ENCODE measurements at regions not wholly inside any gene's neighbourhood (a gene's known extent, or its start where the extent isn't known, plus 50 kb on each side); places are given as distances from the start of the nearest gene placed in this dataset.
"Not testable (repeated sequence)": the region's sequence is repeated elsewhere in the genome, so short reads cannot be mapped to it uniquely, and the experiment has no call there.

DNA sequence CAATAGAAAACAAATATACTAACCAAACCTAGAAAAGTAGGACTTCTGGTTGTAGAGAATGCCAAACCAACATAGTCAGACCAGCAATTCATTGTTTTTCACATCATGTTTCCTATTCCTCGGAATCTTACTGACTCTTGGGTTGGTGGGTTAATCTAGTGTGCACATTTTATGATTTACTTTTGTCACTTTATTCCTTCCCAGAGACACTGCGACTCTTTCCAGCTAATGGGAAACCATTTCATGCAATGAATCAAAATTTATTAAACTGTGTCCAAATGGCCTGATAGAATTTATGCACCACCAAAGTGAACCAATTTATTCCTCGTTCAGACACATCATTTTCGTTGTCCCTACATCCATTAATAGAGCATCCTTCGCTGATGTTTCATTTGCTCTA lies 464.9 kb downstream of the RPS29 start:
- no peaks in the 10 kb centered on the region for H3K36me3 Mint-ChIP-seq (ENCODE audit: insufficient read depth)
- no peak for DNase-seq
- H3K9me3 Mint-ChIP-seq = no peaks in the 10 kb centered on the region
- H3K4me1 Mint-ChIP-seq (ENCODE audit: low read depth) = no peaks in the 10 kb centered on the region
- no peaks in the 10 kb centered on the region for H3K27me3 Mint-ChIP-seq (ENCODE audit: low read depth)
- no peak for ATAC-seq
- no peak overlapping the region for H3K4me3 Mint-ChIP-seq

DNA sequence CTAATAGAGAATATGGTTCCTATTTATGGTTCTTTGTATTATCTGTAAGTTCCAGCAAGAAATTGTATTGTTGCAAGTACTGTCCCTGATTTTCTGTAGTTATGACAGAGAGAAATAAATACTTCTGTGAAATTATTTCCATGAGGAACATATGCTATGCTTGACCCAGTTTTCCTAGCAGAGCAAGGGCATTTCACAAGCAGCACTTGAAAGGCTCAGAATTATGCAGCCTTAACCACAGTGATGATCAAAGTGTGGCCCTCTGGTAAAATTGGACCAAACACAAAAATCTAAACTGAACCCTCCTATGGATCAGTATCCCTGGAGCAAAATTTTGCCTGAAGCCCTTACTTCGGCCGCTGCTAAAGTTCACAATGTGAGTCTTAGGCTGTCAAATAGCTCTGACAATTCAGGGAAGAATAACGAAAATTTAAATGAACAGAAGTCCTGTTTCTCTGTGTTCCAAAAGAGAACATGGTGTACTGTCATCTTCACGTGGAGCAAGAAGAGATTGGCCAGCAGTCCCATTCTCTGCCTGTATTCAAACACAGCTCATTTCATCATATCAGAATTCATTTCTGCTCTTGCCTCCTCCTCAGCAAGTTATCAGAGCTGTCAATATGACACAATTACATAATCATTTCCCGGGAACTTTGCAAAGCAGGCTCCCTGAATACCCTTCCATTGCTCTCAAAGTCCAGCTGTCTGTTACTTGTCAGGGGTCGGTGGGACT lies 471.9 kb downstream of the RPS29 start:
- Mint-ChIP-seq H3K27me3 (ENCODE audit: low read depth) (no peaks in the 10 kb centered on the region), H3K4me1 (ENCODE audit: low read depth) (no peaks in the 10 kb centered on the region), H3K9me3 (no peaks in the 10 kb centered on the region), H3K4me3 (no peak overlapping the region), H3K36me3 (ENCODE audit: insufficient read depth) (no peaks in the 10 kb centered on the region)
- no peak for ATAC-seq
- DNase-seq = no peak

DNA sequence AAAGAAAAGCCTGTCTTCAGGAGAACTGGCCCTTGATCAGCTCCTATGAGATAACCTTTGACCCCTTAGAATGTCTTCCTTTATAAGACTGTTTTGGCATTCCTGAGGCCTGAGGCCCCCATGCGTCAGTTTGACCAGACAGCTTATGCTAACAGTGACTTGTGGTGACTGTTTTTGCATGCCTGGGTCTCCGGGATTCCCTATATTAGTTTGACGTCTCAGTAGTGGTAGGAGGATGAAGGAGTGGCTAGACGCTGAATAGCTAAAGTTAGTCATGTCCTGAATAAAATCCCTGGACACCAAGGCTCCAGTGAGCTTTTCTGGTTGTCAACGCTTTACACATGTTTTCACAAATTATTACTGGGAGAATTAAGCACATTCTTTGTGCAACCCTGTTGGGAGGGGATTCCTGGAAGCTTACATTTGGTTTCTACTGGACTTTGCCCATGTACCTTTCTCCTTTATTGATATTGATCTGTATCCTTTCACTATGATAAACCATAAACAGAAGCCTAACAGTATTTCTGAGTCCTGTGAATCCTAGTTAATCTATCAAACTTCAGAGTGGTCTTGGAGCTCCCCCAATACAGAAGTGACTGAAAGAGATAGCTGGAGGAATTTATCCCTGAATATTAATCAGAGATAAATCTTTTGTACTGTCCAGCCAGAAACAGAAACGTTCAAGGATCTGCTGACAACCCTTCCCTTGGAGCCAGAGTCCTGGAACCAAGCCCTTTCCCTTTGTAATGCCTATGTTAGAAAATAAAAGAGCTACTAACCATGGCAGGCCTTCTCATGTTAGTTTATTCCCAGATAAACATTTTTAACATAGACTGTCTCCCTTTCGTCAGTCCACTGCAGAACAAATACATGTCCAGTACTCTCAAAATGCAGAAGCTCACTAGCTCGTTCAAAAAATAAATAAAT lies 479.2 kb downstream of the RPS29 start:
- Mint-ChIP-seq H3K4me1 (ENCODE audit: low read depth) (no peaks in the 10 kb centered on the region), H3K36me3 (ENCODE audit: insufficient read depth) (no peaks in the 10 kb centered on the region), H3K4me3 (no peak overlapping the region), H3K27me3 (ENCODE audit: low read depth) (no peaks in the 10 kb centered on the region), H3K9me3 (no peaks in the 10 kb centered on the region)
- ATAC-seq (no peak), DNase-seq (no peak)

DNA sequence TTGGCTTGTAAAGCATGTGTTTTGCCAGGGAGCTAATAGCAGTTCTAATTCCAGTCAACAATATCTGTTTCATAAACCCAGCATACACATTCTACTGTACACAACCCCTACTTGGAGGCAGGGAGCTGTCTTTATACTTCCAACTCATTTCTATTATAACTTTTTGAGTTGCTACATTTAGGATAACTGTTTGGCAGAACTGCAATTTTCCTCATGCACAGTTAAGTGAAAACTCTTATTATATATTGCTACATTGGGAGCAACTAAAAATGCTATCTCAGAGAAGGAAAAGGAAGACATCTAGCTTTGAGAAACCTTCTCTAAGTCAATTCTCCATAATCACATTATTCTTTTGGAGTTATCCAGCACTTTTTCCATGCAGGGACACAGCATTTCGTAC lies 480.2 kb downstream of the RPS29 start:
- ATAC-seq (no peak), DNase-seq (no peak)
- Mint-ChIP-seq H3K9me3 (no peaks in the 10 kb centered on the region), H3K4me3 (no peak overlapping the region), H3K4me1 (ENCODE audit: low read depth) (no peaks in the 10 kb centered on the region), H3K27me3 (ENCODE audit: low read depth) (no peaks in the 10 kb centered on the region), H3K36me3 (ENCODE audit: insufficient read depth) (no peaks in the 10 kb centered on the region)

DNA sequence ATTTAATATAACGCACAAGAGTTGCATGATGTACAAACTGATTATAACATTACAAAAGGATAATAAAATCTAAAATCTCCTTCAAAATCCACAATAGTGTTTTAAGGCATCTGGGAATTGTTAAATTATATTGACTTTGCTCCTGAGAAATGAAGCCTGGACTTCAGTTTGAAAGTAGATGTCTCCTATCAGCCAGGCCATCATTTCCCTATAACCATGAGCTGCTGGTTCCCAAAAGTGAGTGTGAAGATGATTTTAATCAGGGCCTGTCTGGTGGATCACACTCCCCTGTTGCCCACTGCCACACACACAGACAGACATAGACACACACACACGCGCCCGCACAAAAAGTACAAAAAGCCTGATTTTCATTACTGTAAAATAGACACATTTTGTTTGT lies 480.7 kb downstream of the RPS29 start:
- DNase-seq (no peak), ATAC-seq (no peak)
- Mint-ChIP-seq H3K4me1 (ENCODE audit: low read depth) (no peaks in the 10 kb centered on the region), H3K36me3 (ENCODE audit: insufficient read depth) (no peaks in the 10 kb centered on the region), H3K4me3 (no peak overlapping the region), H3K9me3 (no peaks in the 10 kb centered on the region), H3K27me3 (ENCODE audit: low read depth) (no peaks in the 10 kb centered on the region)

DNA sequence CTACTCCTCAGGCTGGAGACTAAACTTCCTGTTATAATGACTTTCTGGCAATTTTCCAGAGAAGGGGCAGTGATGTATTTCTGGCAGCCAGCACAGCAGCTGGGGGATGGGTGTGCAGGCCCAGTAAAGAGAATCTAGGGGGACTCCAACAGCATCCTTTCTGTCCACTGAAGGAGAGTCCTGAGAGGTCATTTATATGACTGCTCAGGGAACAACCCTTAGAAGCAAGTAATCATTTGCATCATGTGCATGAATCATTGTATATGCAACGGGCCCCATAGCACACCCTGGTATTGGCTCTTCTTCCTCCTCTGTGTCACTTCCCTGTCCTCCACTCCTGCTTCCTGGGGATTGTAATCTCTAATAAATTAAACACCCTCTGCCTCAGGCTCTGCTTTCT lies 493.8 kb downstream of the RPS29 start:
- H3K27me3 Mint-ChIP-seq (ENCODE audit: low read depth) = no peaks in the 10 kb centered on the region
- DNase-seq (no peak), ATAC-seq (no peak)
- H3K4me1 Mint-ChIP-seq (ENCODE audit: low read depth) = no peaks in the 10 kb centered on the region
- no peak overlapping the region for H3K4me3 Mint-ChIP-seq
- peaks cover 6% of the 10 kb centered on the region for H3K9me3 Mint-ChIP-seq
- no peaks in the 10 kb centered on the region for H3K36me3 Mint-ChIP-seq (ENCODE audit: insufficient read depth)

DNA sequence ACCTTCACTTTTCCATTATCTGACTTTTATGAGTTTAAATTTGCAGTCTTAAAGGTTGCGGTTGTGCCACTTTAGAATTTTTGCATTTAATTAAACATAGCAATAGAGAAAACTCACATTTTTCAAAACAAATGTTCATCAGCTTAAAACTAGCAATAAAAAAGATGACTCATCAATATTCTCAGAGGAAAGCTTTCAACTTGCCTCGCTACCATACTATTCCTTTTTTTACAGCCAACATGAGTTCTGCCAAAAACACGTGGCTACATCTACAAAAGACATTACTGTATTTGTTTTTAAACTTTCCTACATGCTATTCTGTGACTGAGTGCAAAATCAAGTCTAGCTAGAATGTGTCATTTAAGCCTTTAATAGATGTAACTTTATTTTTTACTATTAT lies 497.1 kb downstream of the RPS29 start:
- ATAC-seq = no peak
- H3K27me3 Mint-ChIP-seq (ENCODE audit: low read depth) = no peaks in the 10 kb centered on the region
- no peaks in the 10 kb centered on the region for H3K4me1 Mint-ChIP-seq (ENCODE audit: low read depth)
- H3K9me3 Mint-ChIP-seq = no peaks in the 10 kb centered on the region
- H3K4me3 Mint-ChIP-seq = no peak overlapping the region
- no peak for DNase-seq
- no peaks in the 10 kb centered on the region for H3K36me3 Mint-ChIP-seq (ENCODE audit: insufficient read depth)

DNA sequence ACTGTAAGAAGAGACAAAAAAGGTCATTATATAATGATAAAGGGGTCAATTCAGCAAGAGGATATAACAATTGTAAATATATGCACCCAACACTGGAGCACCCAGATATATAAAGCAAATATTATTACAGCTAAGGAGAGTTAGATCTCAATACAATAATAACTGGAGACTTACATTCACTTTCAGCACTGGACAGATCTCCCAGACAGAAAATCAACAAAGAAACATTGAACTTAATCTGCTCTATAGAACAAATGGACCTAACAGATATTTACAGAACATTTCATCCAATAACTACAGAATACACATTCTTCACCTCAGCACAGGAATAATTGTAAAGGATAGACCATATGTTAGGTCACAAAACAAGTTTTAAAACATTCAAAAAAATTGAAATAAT lies 512.9 kb downstream of the RPS29 start:
- H3K9me3 Mint-ChIP-seq = peaks cover 14% of the 10 kb centered on the region
- H3K4me1 Mint-ChIP-seq (ENCODE audit: low read depth); ATAC-seq; DNase-seq; H3K36me3 Mint-ChIP-seq (ENCODE audit: insufficient read depth); H3K4me3 Mint-ChIP-seq; H3K27me3 Mint-ChIP-seq (ENCODE audit: low read depth): not testable (repeated sequence)

DNA sequence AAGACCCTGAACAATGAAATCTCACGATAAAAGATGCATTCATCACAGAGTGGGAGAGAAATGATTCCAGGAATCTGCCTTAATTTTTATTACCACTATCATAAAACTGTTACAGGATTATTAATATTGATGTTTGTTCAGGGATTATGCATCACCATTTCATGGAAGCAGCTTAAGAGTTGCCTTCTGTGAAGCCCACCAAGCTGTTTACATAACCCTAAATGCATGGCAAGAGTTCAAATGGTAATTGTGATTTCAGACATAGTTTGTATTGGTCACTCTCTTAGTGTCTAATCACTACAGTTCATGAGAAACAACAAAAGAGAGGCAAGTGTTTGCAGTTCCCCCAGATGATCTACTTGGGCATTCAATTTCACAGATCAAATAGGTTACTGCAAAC lies 527.7 kb downstream of the RPS29 start:
- Mint-ChIP-seq H3K4me3 (no peak overlapping the region), H3K4me1 (ENCODE audit: low read depth) (no peaks in the 10 kb centered on the region), H3K9me3 (no peaks in the 10 kb centered on the region), H3K36me3 (ENCODE audit: insufficient read depth) (no peaks in the 10 kb centered on the region), H3K27me3 (ENCODE audit: low read depth) (no peaks in the 10 kb centered on the region)
- no peak for ATAC-seq
- DNase-seq = no peak

DNA sequence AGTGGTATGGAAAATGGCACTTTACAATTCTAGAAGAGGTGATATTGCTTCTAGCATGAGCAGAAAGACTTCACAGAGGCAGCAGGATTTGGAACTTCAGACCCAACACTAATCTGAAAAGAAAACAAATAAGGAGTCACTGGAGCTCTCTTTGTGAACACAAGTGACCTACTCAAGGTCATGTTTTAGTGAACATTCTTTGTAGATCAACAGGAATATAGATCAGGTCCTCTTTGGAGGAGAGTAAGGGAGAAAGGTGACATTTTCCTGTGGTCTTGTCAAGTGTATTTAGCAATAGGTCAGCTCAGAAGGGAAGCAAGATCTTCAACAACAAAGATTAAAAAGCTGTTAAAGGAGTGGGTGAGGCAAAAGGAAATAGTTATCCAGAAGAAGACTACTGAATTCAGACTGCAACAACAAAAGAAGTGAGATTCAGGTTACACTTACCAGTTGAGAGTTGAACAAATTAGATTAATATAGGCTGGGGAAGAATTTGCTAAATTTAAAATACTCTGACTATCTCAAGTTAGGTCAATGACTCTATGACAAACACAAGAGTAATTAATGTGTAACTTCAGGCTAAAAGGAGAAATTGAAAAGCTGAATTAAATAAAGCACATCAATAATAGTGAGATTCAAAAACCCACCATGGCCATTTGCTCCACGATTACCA lies 528.2 kb downstream of the RPS29 start:
- DNase-seq = no peak
- H3K27me3 Mint-ChIP-seq (ENCODE audit: low read depth) = no peaks in the 10 kb centered on the region
- no peaks in the 10 kb centered on the region for H3K4me1 Mint-ChIP-seq (ENCODE audit: low read depth)

DNA sequence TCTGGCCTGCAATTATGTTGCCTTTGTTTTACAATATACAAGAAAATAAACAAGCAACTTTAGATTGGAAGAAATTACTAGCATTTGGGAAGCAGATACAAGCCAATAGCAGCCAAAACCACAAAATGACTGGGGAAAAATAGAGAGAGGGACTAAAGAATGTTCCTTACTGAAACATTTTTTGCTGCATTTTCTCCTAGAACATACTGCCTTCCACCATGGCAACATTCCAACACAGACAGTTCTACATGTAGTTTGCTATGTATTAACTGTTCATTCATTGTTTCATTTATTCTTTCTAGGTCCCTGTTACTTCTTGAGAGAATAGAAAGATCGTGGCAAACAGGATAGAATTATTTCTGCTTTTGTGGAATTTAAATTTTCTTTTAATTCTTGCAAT lies 530.2 kb downstream of the RPS29 start:
- ATAC-seq (no peak), DNase-seq (no peak)
- H3K9me3 Mint-ChIP-seq = no peaks in the 10 kb centered on the region
- H3K27me3 Mint-ChIP-seq (ENCODE audit: low read depth) = no peaks in the 10 kb centered on the region
- no peaks in the 10 kb centered on the region for H3K36me3 Mint-ChIP-seq (ENCODE audit: insufficient read depth)
- H3K4me1 Mint-ChIP-seq (ENCODE audit: low read depth) = no peaks in the 10 kb centered on the region
- H3K4me3 Mint-ChIP-seq = no peak overlapping the region

More for the DNA sequence above, 528.2 kb downstream of the RPS29 start:
- no peak for ATAC-seq
- no peaks in the 10 kb centered on the region for H3K9me3 Mint-ChIP-seq
- H3K4me3 Mint-ChIP-seq = no peak overlapping the region
- no peaks in the 10 kb centered on the region for H3K36me3 Mint-ChIP-seq (ENCODE audit: insufficient read depth)

DNA sequence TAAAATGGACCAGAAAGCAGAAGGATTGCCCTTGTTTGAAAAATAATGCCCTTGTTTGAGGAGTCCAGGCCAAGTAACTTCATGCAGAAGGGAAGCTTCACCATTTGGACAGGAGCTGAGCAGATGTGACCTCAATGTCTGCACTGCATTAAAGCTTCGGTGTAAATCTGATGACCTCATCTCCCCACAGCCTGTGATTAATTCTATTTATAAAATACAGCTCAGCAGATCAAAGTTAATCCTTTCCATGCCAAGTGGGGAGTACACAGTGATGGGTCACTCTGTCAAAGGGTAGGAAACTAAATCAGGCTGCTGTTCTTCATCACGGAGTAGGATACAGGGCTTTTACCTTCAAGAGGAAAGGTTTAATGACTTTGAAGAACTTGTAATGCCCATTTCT lies 533.7 kb downstream of the RPS29 start:
- ATAC-seq = no peak
- Mint-ChIP-seq H3K9me3 (no peaks in the 10 kb centered on the region), H3K27me3 (ENCODE audit: low read depth) (no peaks in the 10 kb centered on the region), H3K4me1 (ENCODE audit: low read depth) (no peaks in the 10 kb centered on the region), H3K36me3 (ENCODE audit: insufficient read depth) (no peaks in the 10 kb centered on the region), H3K4me3 (no peak overlapping the region)
- DNase-seq = no peak

DNA sequence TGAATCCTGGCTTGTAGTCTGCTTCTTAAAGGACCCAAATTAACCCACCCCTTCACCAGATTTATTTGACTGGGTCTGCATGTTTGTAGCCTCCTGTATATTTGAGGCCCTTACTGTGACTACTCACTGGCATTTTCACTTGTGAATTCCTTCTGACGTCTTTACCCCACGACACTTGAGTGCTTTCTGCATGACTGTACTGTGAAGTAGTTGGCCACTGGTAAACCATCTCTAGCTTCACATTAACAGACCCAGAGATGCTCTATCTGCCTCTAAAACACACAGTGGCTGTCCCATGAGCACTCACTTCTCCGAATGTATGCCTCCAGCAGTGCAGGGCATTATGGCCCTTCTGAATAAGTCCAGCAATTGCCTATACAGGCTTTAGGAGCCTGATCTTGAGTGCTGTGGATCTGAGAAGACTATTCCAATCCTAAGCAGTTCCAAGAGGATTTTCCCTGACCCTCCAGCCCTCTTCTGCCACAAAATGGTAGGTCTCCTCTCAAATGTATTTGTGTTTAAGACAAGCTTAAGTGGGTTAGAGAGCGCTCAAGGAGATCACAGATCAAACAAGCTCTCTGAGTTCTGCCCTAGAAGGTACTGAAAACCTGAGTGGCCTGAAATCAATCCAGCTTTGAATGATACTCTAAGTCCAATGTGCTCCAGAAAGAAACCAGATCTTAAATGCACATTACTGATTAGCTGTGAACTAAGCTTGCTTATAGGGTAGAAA lies 534.7 kb downstream of the RPS29 start:
- ATAC-seq = no peak
- Mint-ChIP-seq H3K9me3 (no peaks in the 10 kb centered on the region), H3K36me3 (ENCODE audit: insufficient read depth) (no peaks in the 10 kb centered on the region), H3K4me3 (no peak overlapping the region), H3K4me1 (ENCODE audit: low read depth) (no peaks in the 10 kb centered on the region), H3K27me3 (ENCODE audit: low read depth) (no peaks in the 10 kb centered on the region)
- DNase-seq = no peak

DNA sequence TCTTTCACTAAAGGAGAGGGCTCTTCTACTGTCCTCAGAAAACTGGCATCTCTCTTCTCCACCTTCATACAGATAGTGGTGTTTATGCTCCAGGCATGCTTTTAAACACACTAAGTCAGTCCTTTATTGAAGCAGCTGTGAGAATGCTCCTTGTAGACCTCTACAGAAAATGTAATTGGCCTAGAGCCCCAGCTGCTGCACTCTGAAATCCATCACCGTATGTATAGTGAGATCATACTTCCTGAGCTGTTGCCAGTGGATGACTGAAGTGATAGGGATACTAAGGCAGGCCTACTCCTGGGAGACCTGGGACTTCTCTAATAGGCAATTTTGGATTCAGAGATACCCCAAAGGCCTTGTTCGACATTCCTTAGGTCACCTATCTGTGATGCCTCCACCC lies 535.4 kb downstream of the RPS29 start:
- Mint-ChIP-seq H3K4me3 (no peak overlapping the region), H3K9me3 (no peaks in the 10 kb centered on the region), H3K27me3 (ENCODE audit: low read depth) (no peaks in the 10 kb centered on the region), H3K36me3 (ENCODE audit: insufficient read depth) (no peaks in the 10 kb centered on the region), H3K4me1 (ENCODE audit: low read depth) (no peaks in the 10 kb centered on the region)
- no peak for DNase-seq
- ATAC-seq = no peak
